GM21576 (cell line): ENCODE measurements at regions not wholly inside any gene's neighbourhood (a gene's known extent, or its start where the extent isn't known, plus 50 kb on each side); places are given as distances from the start of the nearest gene placed in this dataset.

Experiments
- ATAC-seq: cut with Tn5 transposase; IDR thresholded peaks from one replicate; pipeline ENCODE4 v1.9.1; 2021; ENCODE audit warnings: mild to moderate bottlenecking, moderate library complexity; ENCODE audit not compliant: unreplicated experiment

GRCh38 chr5:39500551-39501175 is 75.9 kb upstream of the DAB2 start:
- no peak for ATAC-seq

DNA sequence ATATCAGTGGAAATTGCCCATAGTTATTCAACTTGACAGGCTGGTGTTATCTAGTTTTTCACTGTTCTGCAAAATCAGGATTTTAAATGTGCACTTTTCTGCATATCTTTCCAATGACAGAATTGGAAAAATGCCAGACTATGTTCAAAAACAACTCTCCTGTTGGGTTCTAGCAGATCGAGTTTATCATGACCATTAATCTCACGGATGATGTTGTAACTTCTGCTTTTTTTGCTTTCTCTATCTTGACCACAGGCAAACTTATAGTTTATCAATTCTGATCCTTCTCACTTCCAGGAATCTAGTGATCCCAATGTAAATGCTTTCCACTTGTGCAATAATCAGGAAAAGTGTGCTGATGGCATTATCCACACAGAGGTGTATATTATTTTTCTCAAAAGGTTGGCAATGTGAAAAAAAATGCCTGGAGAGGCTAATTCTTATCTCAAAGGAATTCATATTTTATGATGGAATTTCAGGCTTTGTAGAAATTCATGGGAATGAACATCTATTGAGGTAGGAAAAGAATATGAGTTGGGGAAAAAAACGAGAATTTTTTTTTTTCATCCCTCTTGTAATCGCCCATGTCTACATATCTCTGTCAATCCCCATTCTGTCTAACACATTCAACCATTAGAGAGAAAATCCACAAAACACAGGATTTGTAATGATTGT is 73.6 kb upstream of the DAB2 start:
- ATAC-seq: no peak

DNA sequence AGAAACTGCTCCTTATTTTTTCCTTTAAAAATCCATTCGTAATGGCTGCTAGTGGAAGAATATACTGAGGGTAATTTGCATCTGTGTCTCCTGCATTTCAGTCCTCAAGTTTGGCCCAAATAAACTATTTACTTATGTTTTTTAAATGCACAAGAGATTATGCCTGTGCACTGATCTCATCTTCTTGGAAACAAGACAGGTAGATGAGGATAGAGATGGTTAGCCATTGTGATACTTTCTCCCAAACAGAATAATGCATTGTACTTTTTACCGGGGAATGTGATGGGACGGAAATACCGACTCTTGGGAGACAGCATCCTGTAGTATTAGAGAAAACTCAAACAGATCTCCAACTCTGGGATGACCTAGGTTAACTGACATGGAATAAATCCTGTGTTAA is 72.5 kb upstream of the DAB2 start:
- ATAC-seq: no peak

- no peak for ATAC-seq
These were observed 70.4 kb upstream of the DAB2 start for GRCh38 chr5:39495227-39495626.

DNA sequence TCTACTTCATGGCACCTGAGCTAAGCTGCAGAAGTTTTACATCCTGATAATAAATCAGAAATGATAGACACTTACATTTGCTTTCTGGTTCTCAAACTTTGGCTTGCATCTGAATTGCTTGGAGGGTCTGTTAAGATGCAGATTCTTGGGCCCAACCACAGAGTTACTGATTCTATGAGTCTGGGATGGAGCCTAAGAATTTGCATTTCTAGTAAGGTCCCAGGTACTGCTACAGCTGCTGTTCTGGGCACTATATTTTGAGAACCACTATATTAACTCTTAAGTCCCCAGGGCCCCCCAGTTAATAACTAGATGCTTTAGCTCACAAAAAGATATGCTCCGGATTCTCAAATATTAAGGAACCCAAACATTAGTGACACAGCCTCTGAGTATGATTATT is 69.8 kb upstream of the DAB2 start:
- no peak for ATAC-seq

DNA sequence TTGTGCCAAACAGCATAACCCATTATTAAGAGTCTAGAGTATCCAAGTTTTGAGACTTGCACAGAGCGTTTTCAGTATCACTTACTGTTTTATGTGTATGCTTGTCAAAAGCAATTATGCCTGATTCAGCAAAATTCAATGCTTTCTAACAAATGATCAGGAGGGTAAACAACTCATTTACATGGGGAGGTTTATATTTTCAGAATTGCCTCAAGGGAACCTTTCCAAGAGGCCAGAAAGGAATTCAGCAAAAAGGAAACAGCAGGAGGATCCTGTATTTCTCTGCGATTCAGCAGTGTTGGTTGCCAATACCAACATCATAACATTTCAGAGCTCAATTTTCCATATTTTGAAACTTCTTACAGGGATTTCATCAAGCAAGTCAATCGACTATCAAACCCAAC is 69.3 kb upstream of the DAB2 start:
- ATAC-seq: no peak

DNA sequence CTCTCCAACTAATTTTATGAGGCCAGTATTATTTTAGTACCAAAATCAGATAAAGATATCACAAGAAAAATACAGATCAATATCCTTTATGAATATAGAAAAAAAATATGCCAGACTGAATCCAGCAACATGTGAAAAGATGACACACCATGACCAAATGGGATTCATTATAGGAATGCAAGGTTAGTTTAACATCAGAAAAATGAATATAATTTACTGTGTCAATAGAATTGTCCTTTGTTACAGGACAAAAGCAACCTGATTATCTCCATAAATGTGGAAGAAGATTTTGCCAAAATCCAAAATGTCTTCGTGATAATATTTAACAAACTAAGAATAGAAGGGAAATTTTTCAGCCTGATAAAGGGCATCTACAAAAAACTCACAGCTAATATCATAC is 66.4 kb upstream of the DAB2 start:
- no peak for ATAC-seq

GRCh38 chr5:39489263-39489662 is 64.5 kb upstream of the DAB2 start:
- ATAC-seq: no peak

GRCh38 chr5:39486790-39487189 is 62.0 kb upstream of the DAB2 start:
- no peak for ATAC-seq

- ATAC-seq: no peak
These were observed 61.6 kb upstream of the DAB2 start for GRCh38 chr5:39486361-39486760.

DNA sequence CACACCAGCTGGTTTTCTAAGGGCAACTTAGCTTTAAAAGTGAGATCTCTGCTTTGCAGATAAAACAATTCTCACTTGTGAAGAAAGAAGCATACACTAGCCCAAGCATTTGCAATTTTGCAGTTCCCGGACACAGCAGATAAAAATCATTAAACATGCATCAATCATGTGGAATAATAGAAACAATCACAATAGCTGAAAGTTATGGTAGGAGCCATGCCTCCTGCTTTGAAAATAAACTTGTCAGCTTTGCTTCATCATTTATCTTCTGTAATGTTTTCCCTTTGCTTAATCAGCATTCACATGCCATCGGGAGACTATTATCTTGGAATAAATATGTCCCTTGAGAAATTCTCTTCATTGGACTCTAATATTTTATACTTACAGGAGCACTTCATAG is 60.3 kb upstream of the DAB2 start:
- ATAC-seq: no peak

DNA sequence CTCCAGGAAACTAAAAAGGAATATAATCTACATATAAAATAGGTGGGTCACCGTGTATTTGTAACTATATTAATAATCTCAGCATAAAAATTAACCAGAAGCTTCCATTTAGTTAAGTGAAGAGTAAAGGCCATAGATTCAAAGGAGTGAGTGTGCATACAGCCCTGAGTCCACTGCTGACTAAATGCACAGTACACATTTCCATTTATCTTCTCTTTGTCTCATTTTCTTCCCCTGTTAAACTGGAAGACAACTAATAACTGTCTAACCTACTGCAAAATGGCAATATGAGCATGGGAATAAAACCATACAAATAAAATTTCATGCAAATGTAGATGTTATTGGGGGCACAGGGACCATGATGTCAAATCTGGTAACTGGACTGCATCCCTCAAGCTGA is 59.9 kb upstream of the DAB2 start:
- ATAC-seq: no peak

DNA sequence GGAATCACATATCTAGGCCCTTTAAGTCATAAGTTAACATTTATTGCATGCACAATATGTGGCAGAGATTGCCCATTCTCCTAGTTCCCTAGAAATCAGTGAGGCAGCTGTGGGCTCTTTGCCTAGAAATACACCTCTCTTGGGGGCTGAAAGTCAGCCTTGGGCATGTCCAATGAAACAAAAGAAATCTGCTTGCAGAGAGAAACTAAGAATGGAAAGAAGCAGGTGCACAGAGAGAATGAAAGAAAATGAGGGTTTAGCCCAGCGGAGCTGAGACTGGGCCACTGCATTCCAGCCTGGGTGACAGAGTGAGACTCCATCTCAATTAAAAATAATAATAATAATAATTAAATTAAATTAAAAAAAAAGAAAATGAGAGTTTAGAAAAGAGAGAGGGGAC is 57.3 kb upstream of the DAB2 start:
- no peak for ATAC-seq

DNA sequence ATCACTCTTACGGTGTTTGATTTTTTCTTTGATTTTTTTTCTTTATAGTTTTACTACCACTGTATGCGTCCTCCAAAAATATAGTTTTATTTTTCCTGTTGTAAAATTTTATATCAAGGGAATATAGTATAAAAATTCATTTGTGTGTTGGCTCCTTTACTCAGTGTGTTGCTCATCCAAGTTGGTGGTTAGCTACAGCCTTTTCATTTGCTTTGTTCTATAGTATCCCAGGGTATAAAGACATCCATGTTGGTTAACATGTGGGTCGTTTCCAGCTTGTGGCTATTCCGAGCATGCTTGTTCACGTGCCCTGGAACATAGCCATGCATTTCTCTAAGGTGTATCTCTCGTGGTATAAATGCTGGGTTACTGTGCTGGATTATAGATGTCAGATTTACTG is 54.8 kb upstream of the DAB2 start:
- ATAC-seq: no peak

DNA sequence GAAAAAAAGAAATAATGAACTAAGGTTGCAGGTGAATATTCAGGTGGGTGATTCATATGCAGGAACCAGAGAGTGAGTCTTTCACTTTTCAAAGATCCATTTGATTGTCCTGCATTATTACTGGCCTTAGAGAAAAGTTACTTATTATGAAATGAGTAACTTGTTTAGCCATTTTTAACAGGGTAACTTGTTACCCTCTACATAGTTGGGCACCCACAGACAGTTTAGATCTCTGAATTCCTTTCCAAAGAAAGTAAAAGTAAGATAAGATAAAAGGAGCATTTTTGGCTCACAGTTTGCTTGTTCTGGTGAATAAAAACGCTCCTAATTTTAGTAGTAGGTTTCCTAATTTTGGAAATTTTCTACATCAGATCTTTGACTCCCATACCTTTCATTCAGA is 54.1 kb upstream of the DAB2 start:
- ATAC-seq: no peak

DNA sequence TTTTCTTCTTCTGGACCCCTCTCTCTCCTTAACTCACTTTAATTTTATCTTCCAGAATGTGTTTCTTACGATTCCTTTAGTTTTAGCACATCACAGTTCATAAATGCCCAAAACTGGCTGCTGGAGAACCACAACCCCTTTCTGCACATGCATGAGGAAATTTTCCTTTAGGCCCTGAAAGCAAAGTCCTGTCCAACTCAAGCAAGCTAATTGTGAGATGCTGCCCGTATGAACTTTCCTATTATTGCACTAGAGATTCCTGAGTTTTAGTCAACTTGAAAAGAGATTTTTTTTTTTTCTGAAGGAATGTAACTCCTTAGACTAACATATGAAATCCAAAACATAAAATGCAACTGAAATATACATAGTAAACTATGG is 52.1 kb upstream of the DAB2 start:
- ATAC-seq: no peak

DNA sequence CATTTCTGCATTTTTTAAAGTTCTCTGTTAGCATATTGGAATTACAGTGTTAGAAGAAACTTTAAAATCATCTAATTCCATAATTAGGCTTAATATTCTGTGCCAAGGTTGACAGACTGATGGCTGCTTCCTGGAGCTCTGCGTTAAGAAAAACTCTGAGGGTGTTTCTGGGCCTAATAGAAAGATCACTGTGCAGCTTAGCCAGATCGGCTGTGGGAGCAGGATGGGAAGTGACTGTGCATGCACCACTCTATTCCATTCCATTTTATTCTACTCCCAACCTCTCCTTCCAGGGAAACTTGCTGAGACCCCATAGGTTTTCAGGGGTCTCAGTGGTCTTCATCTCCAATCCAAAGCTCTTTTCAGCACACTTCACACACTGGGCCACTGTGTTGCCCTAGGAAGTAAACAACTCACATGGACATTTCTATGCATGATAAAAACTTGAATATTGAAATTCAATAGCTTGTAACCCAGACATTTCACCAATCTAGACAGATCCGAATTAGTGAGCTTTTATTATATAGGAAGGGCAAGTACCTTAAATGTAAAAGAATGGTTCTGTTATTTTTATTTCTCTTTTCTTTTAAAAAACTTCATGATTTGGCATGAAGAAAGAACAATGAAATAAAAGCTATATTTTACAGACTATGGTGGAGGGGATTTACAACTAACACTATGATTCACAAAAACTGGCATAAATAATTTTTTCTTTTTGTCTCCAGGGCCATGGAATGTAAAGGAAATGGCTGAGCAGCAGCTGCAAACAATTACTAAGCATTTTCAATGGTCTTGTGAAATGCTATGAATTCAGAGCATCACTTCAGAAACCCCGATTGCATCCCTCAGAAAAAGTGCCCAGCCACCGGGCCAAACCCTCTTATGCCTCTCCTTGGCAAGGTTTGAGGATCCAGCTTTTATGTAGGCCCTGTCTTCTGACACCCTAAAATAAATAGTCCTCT is 51.4 kb upstream of the DAB2 start:
- no peak for ATAC-seq

DNA sequence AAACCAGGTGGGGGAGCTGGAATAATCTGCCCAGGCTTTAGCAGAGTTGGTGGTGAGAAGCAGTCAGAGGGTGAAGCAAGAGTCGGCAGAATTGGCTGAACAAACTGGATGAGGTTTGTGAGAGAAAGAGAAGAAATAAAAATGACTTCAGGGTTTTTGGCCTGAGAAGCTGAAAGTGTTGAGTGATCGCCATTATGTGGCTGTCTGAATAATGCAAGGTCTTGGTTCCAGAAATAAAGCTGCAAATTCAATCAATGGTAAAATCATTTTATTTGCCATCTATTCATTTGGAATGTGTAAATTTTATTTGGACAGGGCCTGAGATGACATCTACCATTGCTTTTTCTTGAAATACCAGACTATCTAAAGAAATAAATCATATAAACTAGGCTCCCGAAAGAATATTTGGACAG is 50.4 kb upstream of the DAB2 start:
- ATAC-seq: no peak
